ENCODE measurements at regions not wholly inside any gene's neighbourhood (a gene's known extent, or its start where the extent isn't known, plus 50 kb on each side); places are given as distances from the start of the nearest gene placed in this dataset.
"Not testable (repeated sequence)": the region's sequence is repeated elsewhere in the genome, so short reads cannot be mapped to it uniquely, and the experiment has no call there.

GRCh38 chr10:109308971-109309370, 614.3 kb downstream of the XPNPEP1 start (continued):
- TF ChIP-seq MAX (IDR thresholded peaks at IDR 0.05) (no peak), SP1 (IDR thresholded peaks at IDR 0.05; ENCODE audit: low read depth, low read length) (no peak)

- H3K4me3 ChIP-seq (ENCODE audit: extremely low read depth in 1 of 4, insufficient read depth in 2 of 4, low read depth in 3 of 4, low read length in 4 of 4); H3K36me3 ChIP-seq (ENCODE audit: control insufficient read depth in 2 of 4, insufficient read depth in 4 of 4, low read length in 3 of 4); H3K23ac ChIP-seq (ENCODE audit: insufficient read length); H4K5ac ChIP-seq (ENCODE audit: insufficient read length, low read depth, low read length); H3K4ac ChIP-seq (replicated peaks; ENCODE audit: insufficient read length, low read depth, low read length); H2AFZ ChIP-seq (ENCODE audit: low read length); H4K20me1 ChIP-seq (replicated peaks in 1 of 2; ENCODE audit: control insufficient read depth in 1 of 2, insufficient read depth in 2 of 2, low read length in 2 of 2); H3K79me2 ChIP-seq (ENCODE audit: control insufficient read depth in 1 of 2, insufficient read depth in 2 of 2, low read length in 2 of 2); H2BK120ac ChIP-seq (replicated peaks; ENCODE audit: low read depth, low read length); H3K9ac ChIP-seq (replicated peaks in 1 of 4; ENCODE audit: extremely low read depth in 1 of 4, low read depth in 3 of 4, low read length in 3 of 4); DNase-seq (ENCODE audit: low read depth in 1 of 2, low spot score in 2 of 2); CTCF ChIA-PET (ENCODE audit: partially characterized antibody); H4K91ac ChIP-seq (replicated peaks; ENCODE audit: insufficient read length, low read length); H3K79me1 ChIP-seq (ENCODE audit: low read depth, low read length); H3K4me1 ChIP-seq (replicated peaks in 1 of 4; ENCODE audit: control insufficient read depth in 3 of 4, insufficient read depth in 4 of 4, low read length in 3 of 4); FAIRE-seq; H3K14ac ChIP-seq (ENCODE audit: insufficient read length); POLR2A ChIA-PET (ENCODE audit: partially characterized antibody); H2BK5ac ChIP-seq (ENCODE audit: low read depth, low read length); H2BK12ac ChIP-seq (ENCODE audit: low read depth, low read length); H2BK20ac ChIP-seq (ENCODE audit: low read length); H2BK15ac ChIP-seq (ENCODE audit: low read length); H3K18ac ChIP-seq (ENCODE audit: extremely low read depth, low read length); H3K23me2 ChIP-seq (ENCODE audit: low read depth, low read length); H3K56ac ChIP-seq (replicated peaks; ENCODE audit: insufficient read length, low read depth, low read length); H2AK5ac ChIP-seq (ENCODE audit: low read depth, low read length); H3K27me3 ChIP-seq (replicated peaks in 1 of 4; ENCODE audit: control insufficient read depth in 3 of 4, extremely low read depth in 1 of 4, insufficient read depth in 3 of 4, low read length in 3 of 4); H3K9me3 ChIP-seq (ENCODE audit: insufficient read depth in 2 of 2, low read depth in 1 of 2, low read length in 1 of 2); H4K8ac ChIP-seq (ENCODE audit: extremely low read depth, insufficient read depth, low read length); H3K4me2 ChIP-seq (ENCODE audit: insufficient read depth in 1 of 2, low read depth in 2 of 2, low read length in 2 of 2); H3K27ac ChIP-seq (ENCODE audit: low read depth, low read length): not testable (repeated sequence)
- WGBS, 2 experiments (ENCODE audit: extremely low coverage in 1 of 2, insufficient coverage in 1 of 2, insufficient read length in 1 of 2, insufficient replicate concordance in 2 of 2, low coverage in 1 of 2, low lambda C conversion rate in 2 of 2, missing lambda C conversion rate in 1 of 2): 91% methylated on average over 5 of the region's 5 CpGs; no CpG with 5 or more reads in 1 of the 2 experiments
Measured at GRCh38 chr10:109307102-109307501, 616.2 kb downstream of the XPNPEP1 start.
